GM23338 (cell line): ENCODE measurements at regions not wholly inside any gene's neighbourhood (a gene's known extent, or its start where the extent isn't known, plus 50 kb on each side); places are given as distances from the start of the nearest gene placed in this dataset.

Source experiments
- ATAC-seq: fragments of 200-7000 bp; cut with Tn5 transposase; 3 replicates; pipeline ENCODE4 v1.9.1; 2020
- DNase-seq: peaks from one replicate; pipeline ENCODE4 v3.0.0-alpha.2; 2015; ENCODE audit warnings: low spot score
- H2AFZ ChIP-seq: fragments of 200-600 bp; sonication (generic); 2 replicates; pipeline ENCODE4 v1.8.0; 2016; ENCODE audit warnings: antibody characterized with exemption, mild to moderate bottlenecking, moderate library complexity
- H3F3A ChIP-seq: fragments of 200-600 bp; sonication (generic); replicated peaks from 2 replicates; pipeline ENCODE4 v1.8.0; 2017; ENCODE audit warnings: antibody characterized with exemption, mixed run types, low read depth
- H3K27ac ChIP-seq: fragments of 200-600 bp; sonication (generic); 2 replicates; pipeline ENCODE4 v1.6.1; 2016; ENCODE audit warnings: low read depth
- H3K27me3 ChIP-seq: fragments of 200-600 bp; sonication (generic); 2 replicates; pipeline ENCODE4 v1.8.0; 2016; ENCODE audit warnings: mild to moderate bottlenecking, mixed run types, moderate library complexity; ENCODE audit not compliant: insufficient read depth
- H3K36me3 ChIP-seq: fragments of 200-600 bp; sonication (generic); 2 replicates; pipeline ENCODE4 v1.8.0; 2016; ENCODE audit warnings: mild to moderate bottlenecking; ENCODE audit not compliant: insufficient read depth
- H3K4me1 ChIP-seq: fragments of 200-600 bp; sonication (generic); 2 replicates; pipeline ENCODE4 v1.8.0; 2016; ENCODE audit warnings: mild to moderate bottlenecking, moderate library complexity; ENCODE audit not compliant: insufficient read depth
- H3K4me2 ChIP-seq: fragments of 200-600 bp; sonication (generic); 2 replicates; pipeline ENCODE4 v1.7.1; 2017; ENCODE audit warnings: mixed run types
- H3K4me3 ChIP-seq: fragments of 200-600 bp; sonication (generic); 2 replicates; pipeline ENCODE4 v1.6.1; 2016; ENCODE audit warnings: mixed run types
- H3K79me2 ChIP-seq: fragments of 200-600 bp; sonication (generic); replicated peaks from 2 replicates; pipeline ENCODE4 v1.8.0; 2017; ENCODE audit warnings: mild to moderate bottlenecking; ENCODE audit not compliant: insufficient read depth
- H3K9me2 ChIP-seq: fragments of 200-600 bp; sonication (generic); 2 replicates; pipeline ENCODE4 v1.8.0; 2017; ENCODE audit not compliant: insufficient read depth
- H4K20me1 ChIP-seq: fragments of 200-600 bp; sonication (generic); replicated peaks from 2 replicates; pipeline ENCODE4 v1.8.0; 2017; ENCODE audit warnings: mild to moderate bottlenecking; ENCODE audit not compliant: insufficient read depth
- H3K27ac Mint-ChIP-seq: 2 replicates; pipeline ENCODE4 v1.8.0; 2020; ENCODE audit warnings: inconsistent platforms, mild to moderate bottlenecking, moderate library complexity, mixed read lengths
- H3K27me3 Mint-ChIP-seq: 3 replicates; pipeline ENCODE4 v1.8.0; 2022; ENCODE audit warnings: low read depth, mild to moderate bottlenecking, moderate library complexity, mixed read lengths, inconsistent platforms; ENCODE audit not compliant: insufficient read depth, poor library complexity
- H3K36me3 Mint-ChIP-seq: 3 replicates; pipeline ENCODE4 v1.8.0; 2021; ENCODE audit warnings: low read depth, mild to moderate bottlenecking, inconsistent platforms, moderate library complexity, mixed read lengths
- H3K4me1 Mint-ChIP-seq: 3 replicates; pipeline ENCODE4 v1.8.0; 2020; ENCODE audit warnings: mild to moderate bottlenecking, inconsistent platforms, mixed read lengths
- H3K4me3 Mint-ChIP-seq: 3 replicates; pipeline ENCODE4 v1.8.0; 2021; ENCODE audit warnings: moderate library complexity, mild to moderate bottlenecking, inconsistent platforms, mixed read lengths
- H3K9me3 Mint-ChIP-seq: 3 replicates; pipeline ENCODE4 v1.8.0; 2020; ENCODE audit warnings: moderate library complexity, mild to moderate bottlenecking, inconsistent platforms, mixed read lengths
- EZH2 ChIP-seq: fragments of 200-600 bp; sonication (generic); IDR thresholded peaks from one replicate; pipeline ENCODE4 v1.8.0; 2017; ENCODE audit warnings: antibody characterized with exemption, mild to moderate bottlenecking, low read depth; ENCODE audit not compliant: unreplicated experiment
- EZH2phosphoT487 ChIP-seq: fragments of 200-600 bp; sonication (generic); IDR thresholded peaks from one replicate; pipeline ENCODE4 v1.8.1; 2018; ENCODE audit warnings: antibody characterized with exemption; ENCODE audit not compliant: unreplicated experiment
- JUNB ChIP-seq: IDR thresholded peaks from one replicate; pipeline ENCODE4 v1.6.1; 2016; ENCODE audit warnings: antibody characterized with exemption; ENCODE audit not compliant: unreplicated experiment
- POLR2AphosphoS5 ChIP-seq: IDR thresholded peaks from 2 replicates; pipeline ENCODE4 v1.6.1; 2016; ENCODE audit warnings: antibody characterized with exemption, low read depth
- STAT1 ChIP-seq: IDR thresholded peaks from one replicate; pipeline ENCODE4 v1.6.1; 2016; ENCODE audit warnings: antibody characterized with exemption; ENCODE audit not compliant: unreplicated experiment
- ZNF114 ChIP-seq: fragments of 250-450 bp; sonication (Bioruptor Pico); IDR thresholded peaks from 2 replicates; pipeline ENCODE4 v1.5.0; 2020; ENCODE audit warnings: mild to moderate bottlenecking, moderate library complexity
- TF ChIP-seq, protein P1 (sequence below), 2 experiments: fragments of 200-600 bp in 1 of 2; sonication (generic) in 1 of 2; conservative IDR thresholded peaks; 2 replicates each; pipeline versions ENCODE4 v1.5.1 to v1.6.1; 2016 to 2017; ENCODE audit warnings: antibody characterized with exemption in 2 of 2, low read depth in 2 of 2, mild to moderate bottlenecking in 2 of 2, moderate library complexity in 1 of 2
- TF ChIP-seq, protein P2 (sequence below): IDR thresholded peaks from 2 replicates; pipeline ENCODE4 v1.6.1; 2016; ENCODE audit warnings: antibody characterized with exemption

DNA sequence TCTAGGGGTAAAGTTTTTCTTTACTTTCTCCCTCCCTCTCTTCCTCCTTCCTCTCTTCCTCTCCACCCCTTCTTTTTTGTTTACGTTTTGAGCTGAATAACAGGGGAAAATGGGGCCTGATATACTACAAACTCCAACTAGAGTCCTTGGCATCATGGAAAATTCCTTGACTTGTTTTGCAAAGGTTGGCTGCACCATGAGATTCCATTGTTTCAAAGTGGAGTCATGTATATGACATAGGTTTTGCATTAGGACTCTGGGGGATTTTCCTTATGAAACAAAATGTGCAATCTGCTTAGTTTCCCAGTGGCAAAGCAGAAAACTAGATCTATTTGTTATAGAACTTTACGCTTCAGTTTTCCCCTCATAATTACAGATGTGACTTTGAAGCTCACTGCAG, 233.5 kb upstream of the PGRMC2 start (continued):
- TF ChIP-seq, protein P1, sequence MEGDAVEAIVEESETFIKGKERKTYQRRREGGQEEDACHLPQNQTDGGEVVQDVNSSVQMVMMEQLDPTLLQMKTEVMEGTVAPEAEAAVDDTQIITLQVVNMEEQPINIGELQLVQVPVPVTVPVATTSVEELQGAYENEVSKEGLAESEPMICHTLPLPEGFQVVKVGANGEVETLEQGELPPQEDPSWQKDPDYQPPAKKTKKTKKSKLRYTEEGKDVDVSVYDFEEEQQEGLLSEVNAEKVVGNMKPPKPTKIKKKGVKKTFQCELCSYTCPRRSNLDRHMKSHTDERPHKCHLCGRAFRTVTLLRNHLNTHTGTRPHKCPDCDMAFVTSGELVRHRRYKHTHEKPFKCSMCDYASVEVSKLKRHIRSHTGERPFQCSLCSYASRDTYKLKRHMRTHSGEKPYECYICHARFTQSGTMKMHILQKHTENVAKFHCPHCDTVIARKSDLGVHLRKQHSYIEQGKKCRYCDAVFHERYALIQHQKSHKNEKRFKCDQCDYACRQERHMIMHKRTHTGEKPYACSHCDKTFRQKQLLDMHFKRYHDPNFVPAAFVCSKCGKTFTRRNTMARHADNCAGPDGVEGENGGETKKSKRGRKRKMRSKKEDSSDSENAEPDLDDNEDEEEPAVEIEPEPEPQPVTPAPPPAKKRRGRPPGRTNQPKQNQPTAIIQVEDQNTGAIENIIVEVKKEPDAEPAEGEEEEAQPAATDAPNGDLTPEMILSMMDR (conservative IDR thresholded peaks at IDR 0.05; ENCODE audit: low read depth in 2 of 2) = no peak

DNA sequence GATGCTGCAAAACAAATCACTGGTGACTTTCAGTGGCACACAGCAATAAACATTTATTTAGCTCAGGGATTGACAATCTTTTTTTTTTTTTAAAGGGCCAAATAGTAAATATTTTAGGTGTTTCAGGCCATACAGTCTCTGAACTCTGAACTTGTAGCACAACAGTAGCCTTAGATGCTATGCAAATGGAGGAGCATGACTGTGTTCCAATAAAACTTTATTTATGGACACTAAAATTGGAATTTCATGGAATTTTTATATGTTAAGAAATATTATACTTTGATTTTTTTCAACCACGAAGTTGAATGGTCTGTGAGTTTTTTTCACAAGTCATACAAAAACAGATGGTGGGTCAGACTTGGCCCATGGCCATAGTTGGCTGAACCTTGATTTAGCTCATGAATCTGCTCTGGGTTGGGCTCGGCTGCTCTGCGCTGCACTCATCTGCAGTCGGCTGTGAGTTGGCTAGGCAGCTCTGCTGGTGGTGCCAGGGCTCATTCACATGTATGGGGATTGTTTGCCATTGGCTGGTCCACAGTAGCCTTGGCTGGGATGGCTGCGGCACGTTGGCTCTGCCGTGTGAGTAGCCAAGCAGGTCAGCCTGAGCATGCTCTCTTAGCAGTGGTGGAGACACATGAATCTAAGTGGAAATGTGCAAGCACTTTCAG, 231.7 kb upstream of the PGRMC2 start:
- no peak overlapping the region for H3K27ac ChIP-seq
- peaks cover 18% of the 10 kb centered on the region for H3K4me1 Mint-ChIP-seq
- H3K4me1 ChIP-seq = peaks cover 21% of the 10 kb centered on the region; the same call in 1 of the 2 replicates
- DNase-seq (no peak), ATAC-seq (no peak)
- peaks cover 5% of the 10 kb centered on the region; the same call in 1 of the 3 replicates for H3K36me3 Mint-ChIP-seq
- no peak overlapping the region for H3K4me2 ChIP-seq
- H3K27me3 ChIP-seq = no peaks in the 10 kb centered on the region
- no peaks in the 10 kb centered on the region for H3F3A ChIP-seq
- no peak overlapping the region for H3K27ac Mint-ChIP-seq
- no peak overlapping the region for H2AFZ ChIP-seq
- no peak overlapping the region for H3K4me3 ChIP-seq
- H3K9me3 Mint-ChIP-seq = no peaks in the 10 kb centered on the region
- TF ChIP-seq POLR2AphosphoS5 = no peak
- TF ChIP-seq, protein P2, sequence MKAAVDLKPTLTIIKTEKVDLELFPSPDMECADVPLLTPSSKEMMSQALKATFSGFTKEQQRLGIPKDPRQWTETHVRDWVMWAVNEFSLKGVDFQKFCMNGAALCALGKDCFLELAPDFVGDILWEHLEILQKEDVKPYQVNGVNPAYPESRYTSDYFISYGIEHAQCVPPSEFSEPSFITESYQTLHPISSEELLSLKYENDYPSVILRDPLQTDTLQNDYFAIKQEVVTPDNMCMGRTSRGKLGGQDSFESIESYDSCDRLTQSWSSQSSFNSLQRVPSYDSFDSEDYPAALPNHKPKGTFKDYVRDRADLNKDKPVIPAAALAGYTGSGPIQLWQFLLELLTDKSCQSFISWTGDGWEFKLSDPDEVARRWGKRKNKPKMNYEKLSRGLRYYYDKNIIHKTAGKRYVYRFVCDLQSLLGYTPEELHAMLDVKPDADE = no peak
- H3K79me2 ChIP-seq = no peaks in the 10 kb centered on the region
- no peak overlapping the region for H3K4me3 Mint-ChIP-seq
- H3K36me3 ChIP-seq = no peaks in the 10 kb centered on the region
- no peaks in the 10 kb centered on the region for H3K27me3 Mint-ChIP-seq
- H4K20me1 ChIP-seq = no peaks in the 10 kb centered on the region
- H3K9me2 ChIP-seq = peaks cover 16% of the 10 kb centered on the region

DNA sequence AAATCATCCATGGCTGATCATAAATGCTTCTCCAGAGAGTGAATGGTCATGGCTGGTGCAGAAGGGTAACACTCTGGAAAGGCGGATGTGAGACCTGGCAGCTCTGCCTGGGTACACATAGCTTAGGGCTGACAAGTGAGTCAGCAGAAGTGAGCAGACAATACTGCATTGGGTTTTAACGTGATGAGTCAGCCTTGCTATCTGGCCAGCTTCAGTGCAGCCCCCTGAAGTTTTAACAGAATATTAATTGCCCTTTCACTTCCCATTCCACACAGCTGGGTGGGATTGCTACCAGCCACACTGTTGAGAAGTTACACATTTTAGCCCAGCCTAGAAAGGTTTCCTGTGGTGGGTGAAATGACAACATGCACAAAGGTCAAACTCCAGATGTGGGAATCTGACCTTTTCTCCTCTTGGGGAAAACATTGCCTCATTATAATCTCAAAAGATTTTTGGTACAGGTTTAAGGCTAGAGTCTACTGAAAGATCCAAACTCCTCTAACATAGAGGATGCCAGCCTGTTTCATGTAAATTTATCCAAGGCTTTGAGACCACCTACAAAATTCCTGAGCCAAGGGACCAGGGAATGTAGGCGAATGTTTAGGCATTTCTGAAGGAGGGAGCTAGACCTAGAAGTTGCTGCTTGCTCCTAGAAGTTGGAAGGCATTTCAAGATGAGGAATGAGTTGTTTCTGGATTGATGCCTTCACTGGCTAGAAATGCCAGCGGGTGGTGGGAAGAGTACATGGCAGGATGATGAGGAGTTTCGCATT, 230.3 kb upstream of the PGRMC2 start:
- Histone ChIP-seq H3K4me2 (peak overlapping the region; percentile 41; the same call in 1 of the 2 replicates), H3K27ac (0 out of 2 replicates have a peak overlapping the region, but pooled peaks have one; percentile 15), H3K36me3 (no peaks in the 10 kb centered on the region), H2AFZ (no peak overlapping the region), H3F3A (no peaks in the 10 kb centered on the region), H3K79me2 (no peaks in the 10 kb centered on the region), H3K9me2 (peaks cover 21% of the 10 kb centered on the region), H3K4me3 (no peak overlapping the region), H4K20me1 (no peaks in the 10 kb centered on the region), H3K4me1 (peaks cover 29% of the 10 kb centered on the region), H3K27me3 (no peaks in the 10 kb centered on the region)
- ATAC-seq (peak; percentile 38; the same call in 2 of the 3 replicates), DNase-seq (peak; percentile 43)
- TF ChIP-seq STAT1 (no peak), ZNF114 (CRISPR knock-in tag) (no peak), JUNB (no peak), EZH2 (no peak), POLR2AphosphoS5 (no peak), EZH2phosphoT487 (no peak)
- peaks cover 25% of the 10 kb centered on the region for H3K4me1 Mint-ChIP-seq
- H3K4me3 Mint-ChIP-seq = no peak overlapping the region
- H3K27ac Mint-ChIP-seq = peak overlapping the region; percentile 71
- H3K27me3 Mint-ChIP-seq = peaks cover 2% of the 10 kb centered on the region
- H3K36me3 Mint-ChIP-seq = peaks cover 5% of the 10 kb centered on the region; the same call in 1 of the 3 replicates
- no peaks in the 10 kb centered on the region; the same call in 2 of the 3 replicates for H3K9me3 Mint-ChIP-seq
